ENCODE measurements at regions not wholly inside any gene's neighbourhood (a gene's known extent, or its start where the extent isn't known, plus 50 kb on each side); places are given as distances from the start of the nearest gene placed in this dataset.

GRCh38 chr14:59017285-59017965 is 171.0 kb upstream of the DAAM1 start:
- H3K4me1 Mint-ChIP-seq = peaks cover 3% of the 10 kb centered on the region in 2 experiments; a peak in 2 of 4 replicates
- Histone ChIP-seq H2AK5ac (ENCODE audit: insufficient read length, low read length) (no peak overlapping the region), H3K14ac (ENCODE audit: insufficient read depth, low read length) (no peak overlapping the region), H3K79me2 (ENCODE audit: insufficient read depth, low read length) (no peaks in the 10 kb centered on the region), H3T11ph (ENCODE audit: low read length) (no peak overlapping the region), H4K91ac (ENCODE audit: insufficient read length, low read depth, low read length) (no peak overlapping the region), H3K56ac (ENCODE audit: insufficient read length, low read depth, low read length) (no peak overlapping the region), H3K9me3 (ENCODE audit: control insufficient read depth, low read depth, low read length) (no peaks in the 10 kb centered on the region), H3K18ac (ENCODE audit: insufficient read length, low read depth, low read length) (no peak overlapping the region), H4K8ac (replicated peaks; ENCODE audit: insufficient read length, low read depth, low read length) (no peak overlapping the region), H3K23me2 (ENCODE audit: insufficient read length, low read depth, low read length, poor library complexity, severe bottlenecking) (no peaks in the 10 kb centered on the region), H2BK15ac (ENCODE audit: low read depth, low read length) (no peak overlapping the region), H3K9ac (ENCODE audit: extremely low read depth, insufficient read length, low read length) (no peak overlapping the region), H2AFZ (ENCODE audit: low read length) (no peak overlapping the region), H3K4me2 (ENCODE audit: insufficient read depth, insufficient read length, low read length) (no peak overlapping the region), H2BK20ac (ENCODE audit: low read depth, low read length, poor library complexity, severe bottlenecking) (no peak overlapping the region), H3K23ac (ENCODE audit: insufficient read length, low read depth, low read length) (no peak overlapping the region), H3K79me1 (ENCODE audit: insufficient read depth, low read depth, low read length, poor library complexity, severe bottlenecking) (no peaks in the 10 kb centered on the region), H4K5ac (ENCODE audit: insufficient read length, low read depth, low read length) (no peak overlapping the region), H2BK12ac (ENCODE audit: insufficient read length, low read depth, low read length) (no peak overlapping the region), H2BK5ac (ENCODE audit: insufficient read length, low read length) (no peak overlapping the region), H4K20me1 (ENCODE audit: control insufficient read depth, insufficient read depth, insufficient read length) (no peaks in the 10 kb centered on the region), H3K4ac (ENCODE audit: low read depth, low read length) (no peak overlapping the region), H3K27me3 (ENCODE audit: insufficient read depth, low read length) (no peaks in the 10 kb centered on the region), H3K4me1 (ENCODE audit: insufficient read depth, low read length) (peaks cover 2% of the 10 kb centered on the region; the same call in 1 of the 2 replicates), H3K27ac (ENCODE audit: insufficient read length, low read depth, low read length) (no peak overlapping the region), H2BK120ac (ENCODE audit: low read depth, low read length, poor library complexity, severe bottlenecking) (no peak overlapping the region)
- DNase-seq = no peak
- H3K4me3 Mint-ChIP-seq = no peak overlapping the region
- H3K36me3 Mint-ChIP-seq (ENCODE audit: insufficient read depth in 1 of 3, low read depth in 3 of 3) = no peaks in the 10 kb centered on the region
- TF ChIP-seq CTCF (conservative IDR thresholded peaks at IDR 0.05) = no peak
- WGBS (ENCODE audit: extremely low coverage, insufficient read length, low lambda C conversion rate) = no CpG with 5 or more reads among the region's 5 CpGs
- H3K27ac Mint-ChIP-seq = no peak overlapping the region
- peaks cover 3 to 6% of the 10 kb centered on the region in 2 experiments; a peak in 3 of 5 replicates for H3K9me3 Mint-ChIP-seq
- H3K27me3 Mint-ChIP-seq (ENCODE audit: low read depth) = no peaks in the 10 kb centered on the region
